ENCODE measurements at regions not wholly inside any gene's neighbourhood (a gene's known extent, or its start where the extent isn't known, plus 50 kb on each side); places are given as distances from the start of the nearest gene placed in this dataset.

DNA sequence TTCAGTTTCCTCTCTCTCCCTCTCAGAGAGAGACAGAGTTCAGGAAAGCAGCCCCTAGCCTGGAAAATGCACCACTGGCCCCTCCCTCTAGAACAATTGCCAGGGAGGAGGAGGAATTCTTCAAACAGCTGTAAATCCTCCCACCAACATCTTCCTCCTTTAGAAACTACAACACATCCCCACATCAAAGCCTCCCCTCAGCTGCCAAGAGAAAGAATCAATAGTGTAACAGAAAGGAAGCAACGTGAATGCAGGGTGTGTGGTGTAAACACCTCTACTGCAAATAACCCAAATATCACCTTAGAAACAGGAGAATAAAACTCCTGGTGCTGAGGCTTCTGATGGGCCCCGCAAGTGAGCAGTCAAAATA, 249.9 kb upstream of the GATB start:
- H3K9ac ChIP-seq (ENCODE audit: low read length), result peak overlapping the region; percentile 74
- peak overlapping the region; percentile 61 for H3K4me2 ChIP-seq (ENCODE audit: low read length)
- TF ChIP-seq EZH2phosphoT487 (IDR thresholded peaks at IDR 0.05; ENCODE audit: borderline replicate concordance, low read length), result no peak
- no peak for TF ChIP-seq EZH2 (IDR thresholded peaks at IDR 0.05; ENCODE audit: low read length, unreplicated experiment)
- TF ChIP-seq, protein P1, sequence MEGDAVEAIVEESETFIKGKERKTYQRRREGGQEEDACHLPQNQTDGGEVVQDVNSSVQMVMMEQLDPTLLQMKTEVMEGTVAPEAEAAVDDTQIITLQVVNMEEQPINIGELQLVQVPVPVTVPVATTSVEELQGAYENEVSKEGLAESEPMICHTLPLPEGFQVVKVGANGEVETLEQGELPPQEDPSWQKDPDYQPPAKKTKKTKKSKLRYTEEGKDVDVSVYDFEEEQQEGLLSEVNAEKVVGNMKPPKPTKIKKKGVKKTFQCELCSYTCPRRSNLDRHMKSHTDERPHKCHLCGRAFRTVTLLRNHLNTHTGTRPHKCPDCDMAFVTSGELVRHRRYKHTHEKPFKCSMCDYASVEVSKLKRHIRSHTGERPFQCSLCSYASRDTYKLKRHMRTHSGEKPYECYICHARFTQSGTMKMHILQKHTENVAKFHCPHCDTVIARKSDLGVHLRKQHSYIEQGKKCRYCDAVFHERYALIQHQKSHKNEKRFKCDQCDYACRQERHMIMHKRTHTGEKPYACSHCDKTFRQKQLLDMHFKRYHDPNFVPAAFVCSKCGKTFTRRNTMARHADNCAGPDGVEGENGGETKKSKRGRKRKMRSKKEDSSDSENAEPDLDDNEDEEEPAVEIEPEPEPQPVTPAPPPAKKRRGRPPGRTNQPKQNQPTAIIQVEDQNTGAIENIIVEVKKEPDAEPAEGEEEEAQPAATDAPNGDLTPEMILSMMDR (conservative IDR thresholded peaks at IDR 0.05; ENCODE audit: low read depth, low read length), result no peak
- peak overlapping the region; percentile 96 for H3K27ac ChIP-seq (ENCODE audit: low read length)
- ATAC-seq (peak; percentile 64), DNase-seq (peak; percentile 53)
- ChIA-PET POLR2A (ENCODE audit: unreplicated experiment) (no interaction called here), CTCF (no interaction called here)
- H3F3A ChIP-seq (ENCODE audit: low read length, unreplicated experiment), result peaks cover 7% of the 10 kb centered on the region
- H2AFZ ChIP-seq (ENCODE audit: low read length), result peak overlapping the region; percentile 14; the same call in 1 of the 2 replicates
- H3K4me1 ChIP-seq (ENCODE audit: insufficient read depth, low read length), result peaks cover 35% of the 10 kb centered on the region
- intact Hi-C loops (cut with micrococcal nuclease), result loop anchor here (1.0 to 2.0 kb wide), 8 partner anchors 20 to 254 kb away; partner anchors contain the start of gene GATB
- no peaks in the 10 kb centered on the region for H3K9me3 ChIP-seq (ENCODE audit: low read length)
- H3K79me2 ChIP-seq (ENCODE audit: low read length), result no peaks in the 10 kb centered on the region
- H3K9me2 ChIP-seq (replicated peaks; ENCODE audit: low read length), result no peaks in the 10 kb centered on the region
- no peaks in the 10 kb centered on the region for H4K20me1 ChIP-seq (ENCODE audit: low read length)
- TSS peak; percentile 80 for BruUV-seq (replicated peaks)
- H3K27me3 ChIP-seq (ENCODE audit: low read length), result no peaks in the 10 kb centered on the region
- H3K36me3 ChIP-seq (ENCODE audit: low read depth, low read length), result no peaks in the 10 kb centered on the region
- H3K4me3 ChIP-seq (ENCODE audit: low read length), result peak overlapping the region; percentile 7; the same call in 1 of the 2 replicates

DNA sequence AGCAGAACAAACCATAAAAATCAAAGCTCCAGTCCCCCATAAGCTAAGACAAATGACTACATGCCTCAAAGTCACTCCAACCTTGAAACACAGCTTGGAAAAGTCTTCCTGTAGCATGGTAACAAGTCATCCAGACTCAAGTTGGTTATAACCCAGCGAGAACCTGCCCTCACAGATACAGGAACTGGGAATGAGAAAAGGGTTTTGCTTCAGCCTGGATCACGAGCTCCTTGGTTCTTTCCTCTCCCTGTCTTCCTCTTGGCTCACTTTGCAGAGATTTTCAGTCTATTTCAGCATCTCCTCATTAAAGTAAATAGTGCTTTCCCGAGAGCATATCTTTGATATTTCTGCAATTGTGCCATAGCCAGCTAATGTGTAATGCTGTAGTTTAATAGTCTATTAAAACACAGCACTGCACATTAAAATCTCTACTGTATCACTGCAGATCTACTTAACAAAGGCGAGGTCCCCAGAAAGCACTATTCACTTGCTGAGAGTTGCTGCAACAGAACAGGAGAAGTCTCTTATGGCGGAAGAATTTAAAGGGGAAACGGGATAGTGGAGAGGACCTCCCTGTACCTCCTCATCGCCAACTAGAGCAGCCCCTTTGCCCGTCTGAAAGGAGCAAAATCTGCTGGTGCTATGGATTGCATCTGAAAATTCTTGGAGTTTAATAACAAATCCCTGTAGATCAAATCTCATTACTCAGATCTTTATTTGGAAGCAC, 249.3 kb upstream of the GATB start:
- Histone ChIP-seq H3K27ac (ENCODE audit: low read length) (peak overlapping the region; percentile 96), H3F3A (ENCODE audit: low read length, unreplicated experiment) (peaks cover 7% of the 10 kb centered on the region), H3K4me3 (ENCODE audit: low read length) (no peak overlapping the region), H3K27me3 (ENCODE audit: low read length) (no peaks in the 10 kb centered on the region), H3K9me3 (ENCODE audit: low read length) (no peaks in the 10 kb centered on the region), H3K36me3 (ENCODE audit: low read depth, low read length) (no peaks in the 10 kb centered on the region), H3K4me2 (ENCODE audit: low read length) (peak overlapping the region; percentile 61), H3K9ac (ENCODE audit: low read length) (peak overlapping the region; percentile 74), H3K9me2 (replicated peaks; ENCODE audit: low read length) (no peaks in the 10 kb centered on the region), H3K4me1 (ENCODE audit: insufficient read depth, low read length) (peaks cover 35% of the 10 kb centered on the region), H3K79me2 (ENCODE audit: low read length) (no peaks in the 10 kb centered on the region), H2AFZ (ENCODE audit: low read length) (peak overlapping the region; percentile 14), H4K20me1 (ENCODE audit: low read length) (no peaks in the 10 kb centered on the region)
- TF ChIP-seq, protein P1 (conservative IDR thresholded peaks at IDR 0.05; ENCODE audit: low read depth, low read length), result no peak
- no peak for TF ChIP-seq EZH2phosphoT487 (IDR thresholded peaks at IDR 0.05; ENCODE audit: borderline replicate concordance, low read length)
- TF ChIP-seq EZH2 (IDR thresholded peaks at IDR 0.05; ENCODE audit: low read length, unreplicated experiment), result no peak
- ATAC-seq (peak; percentile 34), DNase-seq (peak; percentile 16)
- intact Hi-C loops (cut with micrococcal nuclease), result loop anchor here (1.0 to 2.0 kb wide), 5 partner anchors 29 to 255 kb away; partner anchors contain the start of gene GATB
- ChIA-PET CTCF (no interaction called here), POLR2A (ENCODE audit: unreplicated experiment) (interaction anchor here (0.6 to 1.0 kb wide), 3 partner anchors 9 to 319 kb away, joined by 4 to 5 read pairs (median 4); no protein-coding TSS in a partner anchor)
- BruUV-seq (replicated peaks), result no TSS peak

Measured in PC-3 (cell line).